ENCODE measurements at regions not wholly inside any gene's neighbourhood (a gene's known extent, or its start where the extent isn't known, plus 50 kb on each side); places are given as distances from the start of the nearest gene placed in this dataset.

DNA sequence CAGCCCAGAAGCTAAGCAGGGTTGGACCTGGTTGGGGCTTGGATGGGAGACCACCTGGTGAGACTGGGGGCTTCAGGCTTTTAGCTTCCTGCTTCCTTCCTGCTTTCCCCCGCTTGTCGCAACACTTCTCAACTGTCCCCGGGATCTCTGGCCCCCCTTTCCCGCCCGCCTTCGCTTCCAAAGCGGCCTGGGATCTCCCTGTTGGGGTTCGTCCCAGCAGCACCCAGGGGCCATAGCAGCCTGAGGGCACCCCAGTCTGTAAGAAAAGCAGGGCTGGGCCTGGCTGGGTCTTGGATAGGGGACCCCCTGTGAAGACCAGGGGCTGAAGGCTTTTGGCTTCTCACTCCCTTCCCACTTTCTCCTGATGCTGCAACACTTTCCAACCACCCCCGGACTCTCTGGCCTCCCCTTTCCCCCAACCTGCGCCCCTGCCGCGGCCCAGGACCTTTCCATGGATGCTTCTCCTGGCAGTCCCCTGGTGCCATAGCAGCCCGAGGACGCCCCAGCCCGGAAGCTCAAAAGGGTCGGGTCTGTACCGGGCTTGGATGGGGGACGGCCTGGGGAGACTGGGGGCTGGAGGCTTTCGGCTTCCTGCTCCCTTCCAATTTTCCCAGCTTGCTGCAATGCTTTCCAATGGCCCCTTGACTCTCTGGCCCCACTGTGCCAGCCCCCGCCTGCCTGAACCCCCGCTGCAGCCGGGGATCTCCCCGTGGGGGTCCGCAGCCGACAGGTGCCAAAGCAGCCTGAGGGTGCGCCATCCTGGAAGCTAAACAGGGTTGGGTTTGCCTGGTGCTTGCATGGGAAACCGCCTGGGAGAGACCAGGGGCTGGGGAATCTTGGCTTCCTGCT is 2276.2 kb downstream of the TP53TG3F start:
- H3K4me1 Mint-ChIP-seq: no peaks in the 10 kb centered on the region
- H3K4me3 ChIP-seq (ENCODE audit: control extremely low read depth in 1 of 5, extremely low read depth in 1 of 5, insufficient read depth in 1 of 5, low read depth in 2 of 5, low read length in 4 of 5): no peak overlapping the region
- whole genome bisulfite sequencing (ENCODE audit: insufficient coverage): 85% methylated on average over 27 of the region's 27 CpGs
- H3K4me3 Mint-ChIP-seq: no peak overlapping the region
- H2AFZ ChIP-seq (ENCODE audit: insufficient read depth, low read depth, low read length, poor library complexity, severe bottlenecking): no peak overlapping the region
- H3K27me3 ChIP-seq (replicated peaks in 1 of 4; ENCODE audit: control extremely low read depth in 1 of 4, control insufficient read depth in 3 of 4, insufficient read depth in 4 of 4, low read length in 3 of 4): no peaks in the 10 kb centered on the region
- H3K9me3 ChIP-seq (ENCODE audit: control extremely low read depth in 1 of 3, control insufficient read depth in 2 of 3, insufficient read depth in 1 of 3, low read length in 2 of 3): peaks cover 0 to 37% (median 2%) of the 10 kb centered on the region in 3 donors
- CTCF ChIA-PET: no interaction called here
- intact Hi-C loops (cut with micrococcal nuclease): no loop called here
- no peak overlapping the region for H3K27ac Mint-ChIP-seq
- H3K4me1 ChIP-seq (ENCODE audit: control insufficient read depth in 2 of 2, insufficient read depth in 2 of 2, low read length in 2 of 2): no peaks in the 10 kb centered on the region
- TF ChIP-seq CTCF (IDR thresholded peaks at IDR 0.05): no peak
- no peak for TF ChIP-seq EZH2 (IDR thresholded peaks at IDR 0.05; ENCODE audit: borderline replicate concordance, insufficient read depth, low read depth, low read length, poor library complexity, severe bottlenecking)
- no peaks in the 10 kb centered on the region for H3K79me2 ChIP-seq (ENCODE audit: control insufficient read depth, insufficient read depth, low read length)
- H4K20me1 ChIP-seq (ENCODE audit: control insufficient read depth, insufficient read depth, low read length, poor library complexity, severe bottlenecking): no peaks in the 10 kb centered on the region
- POLR2A ChIA-PET: no interaction called here
- H3K9me3 Mint-ChIP-seq (ENCODE audit: insufficient read depth): peaks cover 23% of the 10 kb centered on the region
- no peaks in the 10 kb centered on the region for H3K36me3 ChIP-seq (replicated peaks in 1 of 2; ENCODE audit: control extremely low read depth in 1 of 2, control insufficient read depth in 1 of 2, extremely low read depth in 1 of 2, insufficient read depth in 2 of 2, low read length in 1 of 2)
- H3K9ac ChIP-seq (ENCODE audit: low read length): no peak overlapping the region
- DNase-seq (no peak), ATAC-seq (ENCODE audit: low read depth) (no peak)
- no peak overlapping the region for H3K4me2 ChIP-seq (replicated peaks; ENCODE audit: low read depth, low read length, poor library complexity, severe bottlenecking)
- no peak overlapping the region for H3K27ac ChIP-seq (ENCODE audit: low read length in 2 of 2)
- H3K27me3 Mint-ChIP-seq: no peaks in the 10 kb centered on the region

- Mint-ChIP-seq H3K27me3 (no peaks in the 10 kb centered on the region), H3K4me3 (no peak overlapping the region), H3K9me3 (ENCODE audit: insufficient read depth) (peaks cover 27% of the 10 kb centered on the region), H3K27ac (no peak overlapping the region), H3K4me1 (no peaks in the 10 kb centered on the region)
- Histone ChIP-seq H4K20me1 (ENCODE audit: control insufficient read depth, insufficient read depth, low read length, poor library complexity, severe bottlenecking) (no peaks in the 10 kb centered on the region), H2AFZ (ENCODE audit: insufficient read depth, low read depth, low read length, poor library complexity, severe bottlenecking) (no peak overlapping the region), H3K4me1 (ENCODE audit: control insufficient read depth in 2 of 2, insufficient read depth in 2 of 2, low read length in 2 of 2) (no peaks in the 10 kb centered on the region), H3K79me2 (ENCODE audit: control insufficient read depth, insufficient read depth, low read length) (no peaks in the 10 kb centered on the region), H3K9me3 (ENCODE audit: control extremely low read depth in 1 of 3, control insufficient read depth in 2 of 3, insufficient read depth in 1 of 3, low read length in 2 of 3) (peaks cover 0 to 35% (median 2%) of the 10 kb centered on the region in 3 donors), H3K36me3 (replicated peaks in 1 of 2; ENCODE audit: control extremely low read depth in 1 of 2, control insufficient read depth in 1 of 2, extremely low read depth in 1 of 2, insufficient read depth in 2 of 2, low read length in 1 of 2) (no peaks in the 10 kb centered on the region), H3K27me3 (replicated peaks in 1 of 4; ENCODE audit: control extremely low read depth in 1 of 4, control insufficient read depth in 3 of 4, insufficient read depth in 4 of 4, low read length in 3 of 4) (no peaks in the 10 kb centered on the region), H3K9ac (ENCODE audit: low read length) (no peak overlapping the region), H3K4me2 (replicated peaks; ENCODE audit: low read depth, low read length, poor library complexity, severe bottlenecking) (no peak overlapping the region), H3K4me3 (ENCODE audit: control extremely low read depth in 1 of 5, extremely low read depth in 1 of 5, insufficient read depth in 1 of 5, low read depth in 2 of 5, low read length in 4 of 5) (no peak overlapping the region), H3K27ac (ENCODE audit: low read length in 2 of 2) (no peak overlapping the region)
- intact Hi-C loops (cut with micrococcal nuclease): no loop called here
- WGBS (ENCODE audit: insufficient coverage): no CpG with 5 or more reads among the region's 2 CpGs
- DNase-seq (no peak), ATAC-seq (ENCODE audit: low read depth) (no peak)
- POLR2A ChIA-PET: no interaction called here
- TF ChIP-seq CTCF (IDR thresholded peaks at IDR 0.05) (no peak), EZH2 (IDR thresholded peaks at IDR 0.05; ENCODE audit: borderline replicate concordance, insufficient read depth, low read depth, low read length, poor library complexity, severe bottlenecking) (no peak)
- CTCF ChIA-PET: no interaction called here
Observed at GRCh38 chr16:35736546-35736945, 2277.1 kb downstream of the TP53TG3F start.

All from B cell (primary cell).